Gastrocnemius medialis (tissue), 4 donors: ENCODE measurements at regions not wholly inside any gene's neighbourhood (a gene's known extent, or its start where the extent isn't known, plus 50 kb on each side); places are given as distances from the start of the nearest gene placed in this dataset.

Experiments used
- ATAC-seq, 2 donors: fragments of 150-250 bp; one replicate each; pipeline ENCODE4 v1.9.1; 2016
- DNase-seq, 2 donors: peaks; one replicate each; pipeline ENCODE4 v3.0.0-alpha.2; 2019
- H3K27ac ChIP-seq, 4 donors: fragments of 200-600 bp; sonication (generic); 1 replicate in 1 of 4; 2 replicates in 3 of 4; pipeline ENCODE4 v1.5.1; 2016 to 2018; ENCODE audit warnings: mild to moderate bottlenecking in 2 of 4, moderate library complexity in 1 of 4
- H3K27me3 ChIP-seq, 3 donors: fragments of 200-600 bp; sonication (generic) in 2 of 3; 1 replicate in 1 of 3; 2 replicates in 2 of 3; pipeline versions ENCODE4 v1.5.1 to v1.6.0; 2016 to 2019; ENCODE audit warnings: mild to moderate bottlenecking in 1 of 3, moderate library complexity in 1 of 3
- H3K36me3 ChIP-seq, 2 donors: fragments of 200-600 bp; sonication (generic) in 1 of 2; one replicate each; pipeline ENCODE4 v1.5.1; 2017 to 2018
- H3K4me1 ChIP-seq, 2 donors: fragments of 200-600 bp; sonication (generic) in 1 of 2; one replicate each; pipeline ENCODE4 v1.5.1; 2016 to 2017; ENCODE audit warnings: mild to moderate bottlenecking in 2 of 2
- H3K4me3 ChIP-seq, 4 donors: fragments of 200-600 bp; sonication (generic) in 3 of 4; 1 replicate in 1 of 4; 2 replicates in 3 of 4; pipeline ENCODE4 v1.5.1; 2016 to 2019; ENCODE audit warnings: mild to moderate bottlenecking in 2 of 4
- H3K9me3 ChIP-seq, 3 donors: fragments of 200-600 bp; sonication (generic) in 2 of 3; 1 replicate in 1 of 3; 2 replicates in 2 of 3; pipeline ENCODE4 v1.5.1; 2016 to 2019
- POLR2A ChIP-seq, 2 donors: fragments of 450-650 bp; IDR thresholded peaks; one replicate each; pipeline ENCODE4 v1.6.1; 2017; ENCODE audit warnings: antibody characterized with exemption in 2 of 2, mild to moderate bottlenecking in 2 of 2, moderate library complexity in 2 of 2
- in situ Hi-C, 4 donors: fragments of 200-750 bp; cut with MboI; loops; one replicate each; pipeline versions ENCODE4 v1.15.0 to v1.8.0; 2017; ENCODE audit warnings: low sequenced_read_pairs in 4 of 4
- intact Hi-C: fragments of 100-400 bp; cut with DNase I; formaldehyde crosslinking; loops from one replicate; pipeline ENCODE4 v1.15.1; 2023; ENCODE audit warnings: low total_unique reads
- TF ChIP-seq, protein P1 (sequence below), 5 experiments: fragments of 450-650 bp in 3 of 5; fragments of 200-600 bp in 2 of 5; sonication (generic) in 2 of 5; IDR thresholded peaks in 4 of 5; conservative IDR thresholded peaks in 1 of 5; 1 replicate in 4 of 5; 2 replicates in 1 of 5; pipeline ENCODE4 v1.5.1; 2016 to 2019; ENCODE audit warnings: antibody characterized with exemption in 5 of 5, mild to moderate bottlenecking in 3 of 5, moderate library complexity in 3 of 5

- no peak for ATAC-seq
- no peak for TF ChIP-seq POLR2A (IDR thresholded peaks at IDR 0.05)
- TF ChIP-seq, protein P1, sequence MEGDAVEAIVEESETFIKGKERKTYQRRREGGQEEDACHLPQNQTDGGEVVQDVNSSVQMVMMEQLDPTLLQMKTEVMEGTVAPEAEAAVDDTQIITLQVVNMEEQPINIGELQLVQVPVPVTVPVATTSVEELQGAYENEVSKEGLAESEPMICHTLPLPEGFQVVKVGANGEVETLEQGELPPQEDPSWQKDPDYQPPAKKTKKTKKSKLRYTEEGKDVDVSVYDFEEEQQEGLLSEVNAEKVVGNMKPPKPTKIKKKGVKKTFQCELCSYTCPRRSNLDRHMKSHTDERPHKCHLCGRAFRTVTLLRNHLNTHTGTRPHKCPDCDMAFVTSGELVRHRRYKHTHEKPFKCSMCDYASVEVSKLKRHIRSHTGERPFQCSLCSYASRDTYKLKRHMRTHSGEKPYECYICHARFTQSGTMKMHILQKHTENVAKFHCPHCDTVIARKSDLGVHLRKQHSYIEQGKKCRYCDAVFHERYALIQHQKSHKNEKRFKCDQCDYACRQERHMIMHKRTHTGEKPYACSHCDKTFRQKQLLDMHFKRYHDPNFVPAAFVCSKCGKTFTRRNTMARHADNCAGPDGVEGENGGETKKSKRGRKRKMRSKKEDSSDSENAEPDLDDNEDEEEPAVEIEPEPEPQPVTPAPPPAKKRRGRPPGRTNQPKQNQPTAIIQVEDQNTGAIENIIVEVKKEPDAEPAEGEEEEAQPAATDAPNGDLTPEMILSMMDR (IDR thresholded peaks at IDR 0.05 in 4 of 5, conservative IDR thresholded peaks at IDR 0.05 in 1 of 5), result no peak
- Histone ChIP-seq H3K9me3 (no peaks in the 10 kb centered on the region), H3K27ac (no peak overlapping the region), H3K4me3 (no peak overlapping the region), H3K27me3 (no peaks in the 10 kb centered on the region), H3K4me1 (no peaks in the 10 kb centered on the region), H3K36me3 (no peaks in the 10 kb centered on the region)
- intact Hi-C loops (no loop called here), in situ Hi-C loops (no loop called here)
- DNase-seq, result no peak
Measured at GRCh38 chr16:62661435-62661834, 625.2 kb upstream of the CDH8 start.

DNA sequence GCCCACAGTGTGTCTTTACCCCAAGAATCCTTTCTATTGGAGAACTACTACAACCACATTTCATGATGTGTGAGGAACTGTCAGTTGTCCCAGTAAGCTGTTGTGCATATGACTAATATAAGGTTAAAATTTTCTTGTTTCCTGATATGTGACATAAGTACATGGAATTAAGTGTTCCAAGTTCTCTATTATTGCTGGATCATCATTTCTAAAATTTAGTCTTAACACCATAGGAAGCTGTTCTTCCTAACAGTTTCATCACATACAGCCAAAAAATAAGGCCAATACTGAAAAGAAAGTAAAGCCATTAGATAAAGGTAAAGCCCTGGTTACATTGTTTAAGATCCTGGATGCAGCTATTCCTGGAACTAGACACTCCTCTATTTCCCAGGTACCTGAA is 620.9 kb upstream of the CDH8 start:
- Histone ChIP-seq H3K9me3 (no peaks in the 10 kb centered on the region), H3K4me3 (no peak overlapping the region), H3K4me1 (no peaks in the 10 kb centered on the region), H3K27ac (no peak overlapping the region), H3K36me3 (no peaks in the 10 kb centered on the region), H3K27me3 (no peaks in the 10 kb centered on the region)
- in situ Hi-C loops (no loop called here), intact Hi-C loops (no loop called here)
- ATAC-seq (no peak), DNase-seq (no peak)
- TF ChIP-seq, protein P1 (IDR thresholded peaks at IDR 0.05 in 4 of 5, conservative IDR thresholded peaks at IDR 0.05 in 1 of 5), result no peak
- no peak for TF ChIP-seq POLR2A (IDR thresholded peaks at IDR 0.05)

DNA sequence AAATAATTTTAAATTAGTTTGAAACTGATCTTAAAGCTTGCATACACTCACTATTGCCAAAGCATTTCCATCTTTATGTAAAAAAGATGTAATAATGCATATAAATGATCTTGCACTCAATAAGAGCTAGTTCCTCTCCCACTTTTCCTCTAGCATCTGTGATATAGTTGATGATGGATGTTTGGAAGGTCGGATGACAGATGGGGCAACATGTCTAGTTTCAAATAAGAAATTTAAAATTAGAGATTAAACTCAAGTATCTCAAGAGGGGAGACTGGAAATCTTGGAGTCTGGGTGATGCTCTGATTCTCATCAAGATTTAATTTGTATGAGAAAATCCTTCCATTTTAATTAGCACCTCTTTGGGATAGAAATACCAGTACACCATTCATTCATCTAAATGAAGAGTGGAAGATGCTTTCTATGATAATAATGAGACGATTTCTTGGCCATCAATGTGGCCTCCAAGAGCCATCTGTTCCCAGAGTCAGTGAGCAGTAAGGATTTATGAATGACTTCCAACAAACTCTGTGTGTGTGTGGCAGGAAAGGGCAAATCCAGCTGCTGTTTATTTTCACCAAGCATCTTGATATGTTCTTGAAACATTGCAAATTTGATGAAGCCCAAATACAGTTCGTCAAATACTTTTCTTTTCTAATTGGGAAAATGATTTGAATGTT is 616.3 kb upstream of the CDH8 start:
- H3K4me3 ChIP-seq, result no peak overlapping the region
- no peaks in the 10 kb centered on the region for H3K9me3 ChIP-seq
- H3K36me3 ChIP-seq, result no peaks in the 10 kb centered on the region
- no peaks in the 10 kb centered on the region for H3K27me3 ChIP-seq
- no peak overlapping the region for H3K27ac ChIP-seq
- H3K4me1 ChIP-seq, result no peaks in the 10 kb centered on the region
- no peak for DNase-seq
- ATAC-seq, result no peak
- intact Hi-C loops, result no loop called here
- in situ Hi-C loops, result no loop called here
- TF ChIP-seq, protein P1 (IDR thresholded peaks at IDR 0.05 in 4 of 5, conservative IDR thresholded peaks at IDR 0.05 in 1 of 5), result no peak

DNA sequence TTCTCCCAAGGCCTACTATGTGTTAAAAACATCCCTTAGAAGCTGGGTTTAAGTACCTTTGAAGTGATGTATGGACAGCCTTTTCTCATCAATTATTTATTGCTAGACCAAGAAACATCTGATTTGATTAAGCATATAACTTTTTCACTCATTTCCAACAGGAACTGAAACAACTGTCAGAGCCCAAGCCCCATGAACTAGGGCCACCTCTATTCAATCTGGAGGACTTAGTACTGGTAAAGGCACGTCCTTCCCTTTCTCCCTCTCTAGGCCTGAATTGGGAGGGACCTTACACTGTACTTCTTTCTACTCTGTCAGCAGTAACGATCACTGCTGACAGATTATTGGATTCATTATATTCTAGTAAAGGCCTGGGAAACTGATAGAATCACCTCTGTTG is 612.0 kb upstream of the CDH8 start:
- no peak overlapping the region for H3K4me3 ChIP-seq
- in situ Hi-C loops, result no loop called here
- H3K36me3 ChIP-seq, result no peaks in the 10 kb centered on the region
- ATAC-seq (no peak), DNase-seq (no peak)
- H3K27me3 ChIP-seq, result no peaks in the 10 kb centered on the region
- H3K9me3 ChIP-seq, result no peaks in the 10 kb centered on the region
- H3K4me1 ChIP-seq, result no peaks in the 10 kb centered on the region
- H3K27ac ChIP-seq, result no peak overlapping the region
- intact Hi-C loops, result no loop called here
- TF ChIP-seq POLR2A (IDR thresholded peaks at IDR 0.05), result no peak
- TF ChIP-seq, protein P1 (IDR thresholded peaks at IDR 0.05 in 4 of 5, conservative IDR thresholded peaks at IDR 0.05 in 1 of 5), result no peak
